Renal pelvis (tissue), 1 donor: ENCODE measurements at regions not wholly inside any gene's neighbourhood (a gene's known extent, or its start where the extent isn't known, plus 50 kb on each side); places are given as distances from the start of the nearest gene placed in this dataset.

Experiments used
- DNase-seq: peaks from one replicate; pipeline ENCODE4 v3.0.0-alpha.2; 2013

GRCh38 chr4:10929818-10930217 is 245.2 kb upstream of the CLNK start:
- no peak for DNase-seq

GRCh38 chr4:10925996-10926395 is 241.4 kb upstream of the CLNK start:
- DNase-seq, result no peak

- no peak for DNase-seq
Measured at GRCh38 chr4:10924274-10924673, 239.7 kb upstream of the CLNK start.

GRCh38 chr4:10917566-10917965 is 233.0 kb upstream of the CLNK start:
- peak; percentile 47 for DNase-seq

GRCh38 chr4:10898072-10898471 is 213.5 kb upstream of the CLNK start:
- DNase-seq, result no peak

- DNase-seq, result no peak
Measured at GRCh38 chr4:10897076-10897475, 212.5 kb upstream of the CLNK start.

- DNase-seq, result no peak
Measured at GRCh38 chr4:10893395-10893794, 208.8 kb upstream of the CLNK start.

GRCh38 chr4:10891866-10892265 is 207.3 kb upstream of the CLNK start:
- no peak for DNase-seq

- no peak for DNase-seq
Measured at GRCh38 chr4:10889819-10890218, 205.3 kb upstream of the CLNK start.

- no peak for DNase-seq
Measured at GRCh38 chr4:10879411-10880110, 195.0 kb upstream of the CLNK start.

- DNase-seq, result no peak
Measured at GRCh38 chr4:10878861-10879260, 194.3 kb upstream of the CLNK start.

- no peak for DNase-seq
Measured at GRCh38 chr4:10877076-10877475, 192.5 kb upstream of the CLNK start.

- DNase-seq, result no peak
Measured at GRCh38 chr4:10875144-10875799, 190.7 kb upstream of the CLNK start.

GRCh38 chr4:10873809-10874208 is 189.2 kb upstream of the CLNK start:
- DNase-seq, result no peak

GRCh38 chr4:10872833-10873517 is 188.4 kb upstream of the CLNK start:
- no peak for DNase-seq

- DNase-seq, result no peak
Measured at GRCh38 chr4:10866666-10867065, 182.1 kb upstream of the CLNK start.

GRCh38 chr4:10861036-10861435 is 176.5 kb upstream of the CLNK start:
- DNase-seq, result no peak

- DNase-seq, result no peak
Measured at GRCh38 chr4:10856271-10856782, 171.8 kb upstream of the CLNK start.

GRCh38 chr4:10853196-10853595 is 168.6 kb upstream of the CLNK start:
- no peak for DNase-seq

- no peak for DNase-seq
Measured at GRCh38 chr4:10841697-10842096, 157.1 kb upstream of the CLNK start.

- DNase-seq, result no peak
Measured at GRCh38 chr4:10837151-10837550, 152.6 kb upstream of the CLNK start.

GRCh38 chr4:10832806-10833628 is 148.4 kb upstream of the CLNK start:
- no peak for DNase-seq
